NCI-H748 (cell line): ENCODE measurements at regions not wholly inside any gene's neighbourhood (a gene's known extent, or its start where the extent isn't known, plus 50 kb on each side); places are given as distances from the start of the nearest gene placed in this dataset.

ENCODE experiments used
- DNase-seq: peaks from one replicate; lab custom pipeline; 2025; ENCODE audit not compliant: unreplicated experiment; lab: John Stamatoyannopoulos, UW

DNA sequence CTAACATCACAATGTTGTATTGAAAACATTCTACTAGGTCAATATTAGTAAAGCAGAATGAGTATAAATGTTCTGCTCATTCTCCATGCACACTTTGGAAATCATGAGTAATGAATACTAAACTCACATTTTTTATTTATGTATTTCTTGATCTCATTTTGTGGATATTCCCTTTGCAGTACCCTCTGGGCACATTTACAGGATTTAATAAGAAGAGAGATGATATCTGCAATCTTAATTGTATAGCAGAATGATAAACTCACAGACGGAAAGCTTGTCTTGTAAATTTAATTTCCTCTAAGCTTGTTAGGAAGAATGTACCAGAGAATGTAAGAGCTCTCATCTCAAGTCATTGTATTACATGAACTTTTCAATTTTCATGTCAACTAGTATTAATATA, 1279.7 kb downstream of the PCDH7 start:
- no peak for DNase-seq

DNA sequence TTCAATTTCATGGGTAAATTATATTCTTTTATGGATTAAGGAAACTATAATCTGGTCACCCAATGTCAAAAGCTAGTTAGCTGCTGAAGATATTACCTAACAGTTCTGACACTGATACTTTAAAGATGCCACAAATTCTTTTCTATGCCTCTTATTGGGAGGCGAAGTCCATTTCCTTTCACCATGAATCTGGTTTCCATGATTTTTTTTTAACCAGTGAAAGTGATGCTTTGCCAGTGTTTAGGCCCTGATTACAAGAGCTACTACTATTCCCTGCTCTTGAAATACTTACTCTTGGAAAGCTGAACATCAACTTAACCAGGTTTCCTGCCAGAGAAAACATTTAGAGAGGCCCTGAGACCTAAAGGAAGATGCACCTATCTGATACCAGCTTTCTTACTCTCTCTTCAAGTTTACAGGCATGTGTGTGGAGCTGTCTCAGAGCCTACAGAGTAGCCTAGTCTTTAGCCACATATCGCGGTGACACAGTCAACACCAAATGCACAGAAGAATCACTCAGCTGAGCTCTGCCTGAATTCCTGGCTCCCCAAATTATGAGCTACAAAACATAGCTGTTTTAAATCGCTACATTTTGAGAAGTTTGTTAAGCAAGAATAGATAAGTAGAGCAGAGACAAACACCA, 1280.8 kb downstream of the PCDH7 start:
- no peak for DNase-seq

DNA sequence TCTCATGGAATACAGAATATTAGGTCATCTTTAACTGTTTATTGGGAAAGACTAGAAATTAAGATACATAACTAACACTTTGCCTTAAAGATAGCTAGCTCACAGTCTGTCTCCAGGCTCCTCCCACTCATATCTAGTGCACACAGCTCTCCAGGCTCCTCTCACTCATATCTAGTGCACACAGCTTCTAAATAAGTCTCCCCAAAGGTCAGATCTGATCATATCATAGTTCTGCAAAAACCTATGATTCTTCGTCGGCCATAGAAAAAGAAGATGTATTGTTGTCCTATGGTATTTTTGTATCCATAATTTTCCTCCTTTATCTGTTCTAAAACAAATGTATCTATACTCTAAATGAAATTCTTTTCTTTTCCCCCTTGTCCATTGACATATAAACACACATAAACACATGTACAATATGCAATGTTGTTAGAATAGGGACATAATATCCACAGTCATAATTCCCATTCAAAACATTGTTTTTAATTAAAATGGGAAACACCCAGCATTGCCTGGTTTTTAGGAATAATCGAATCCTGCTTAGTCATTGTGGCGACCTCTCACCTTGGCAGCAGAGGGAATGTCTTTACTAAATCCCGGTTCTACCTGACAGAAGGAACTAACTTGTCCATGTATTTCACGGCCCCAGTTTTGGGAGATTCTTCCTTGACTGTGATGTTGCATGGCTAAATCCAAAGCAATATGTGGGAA, 1282.0 kb downstream of the PCDH7 start:
- no peak for DNase-seq

DNA sequence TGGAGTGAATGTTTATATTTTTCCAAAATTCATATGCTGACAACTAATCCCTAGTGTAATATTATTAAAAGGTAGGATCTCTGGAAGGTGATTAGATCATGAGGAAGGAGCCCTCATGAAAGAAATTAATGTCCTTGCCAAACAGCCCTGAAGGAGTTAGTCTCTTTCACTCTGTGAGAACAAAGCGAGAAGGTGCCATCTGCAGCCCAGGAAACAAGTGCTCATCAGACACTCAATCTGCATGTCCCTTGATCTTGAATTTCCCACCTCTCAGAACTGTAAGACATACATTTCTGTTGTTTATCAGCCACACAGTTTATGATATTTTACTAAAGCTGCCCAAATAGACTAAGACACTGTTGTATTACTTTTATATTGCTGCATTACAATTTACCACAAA, 1283.4 kb downstream of the PCDH7 start:
- peak; percentile 7 for DNase-seq

DNA sequence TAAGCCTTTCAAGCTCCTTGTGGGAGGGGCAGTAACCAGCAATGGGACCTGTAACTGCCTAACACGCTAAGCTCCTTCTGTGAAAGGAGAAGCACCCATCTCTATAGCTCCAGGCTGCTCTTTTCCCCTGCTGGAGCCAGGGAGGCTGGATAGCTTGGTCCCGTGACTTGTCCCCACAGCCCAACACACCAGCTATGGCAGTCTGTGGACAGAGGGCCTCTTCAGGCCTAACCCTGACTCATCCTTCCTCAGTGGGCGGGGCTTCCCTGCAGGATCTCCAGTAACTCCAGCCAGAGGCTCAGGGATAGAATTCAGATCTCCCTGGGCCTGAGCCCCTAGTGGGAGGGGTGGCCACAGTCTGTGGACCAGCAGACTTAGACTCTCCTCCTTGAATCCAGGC, 1290.1 kb downstream of the PCDH7 start:
- no peak for DNase-seq

DNA sequence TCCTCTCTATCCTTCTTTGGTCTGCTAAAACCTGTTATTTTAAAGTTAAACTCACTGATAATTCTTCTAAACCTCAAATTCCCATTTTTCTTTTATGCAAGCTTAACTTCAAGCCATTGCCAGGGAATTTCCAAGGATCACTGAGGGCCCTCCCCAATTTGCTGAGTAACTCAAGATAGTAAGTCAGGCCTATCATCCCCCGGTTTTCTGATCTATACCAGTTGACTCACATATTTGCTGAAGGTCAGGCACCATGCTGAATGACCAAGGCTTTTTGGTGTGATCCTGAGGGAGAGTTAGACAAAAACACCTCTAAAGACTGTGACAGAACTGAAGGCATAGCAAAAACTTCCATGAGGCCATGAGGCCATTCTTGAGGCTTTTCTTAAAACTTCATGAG, 1301.9 kb downstream of the PCDH7 start:
- DNase-seq = no peak

DNA sequence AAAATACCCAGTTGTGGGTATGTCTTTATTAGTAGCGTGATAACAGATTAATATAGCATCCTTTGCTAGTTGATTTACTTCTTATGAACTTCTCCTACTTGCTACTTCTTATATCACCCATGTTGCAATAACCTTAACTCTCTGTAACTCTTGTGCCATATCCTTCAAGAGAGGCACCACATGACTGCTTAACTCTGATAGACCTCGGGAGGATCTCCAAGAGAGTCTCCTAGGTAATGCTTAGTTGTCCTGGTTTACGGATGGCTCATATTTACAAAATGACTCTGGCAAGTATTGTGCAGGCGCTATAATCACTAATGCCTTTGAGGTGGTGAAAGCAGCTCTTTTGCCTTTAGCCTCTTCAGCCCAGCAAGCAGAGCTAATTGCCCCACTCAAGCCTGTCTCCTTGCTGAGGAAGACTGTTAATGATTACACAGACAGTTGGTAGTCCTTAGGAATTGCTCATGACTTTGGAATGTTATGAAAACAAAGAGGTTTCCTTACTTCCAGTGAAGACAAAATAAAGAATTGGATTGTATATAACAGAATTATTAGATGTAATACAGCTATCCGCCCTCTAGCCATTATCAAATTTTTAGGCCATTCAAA, 1305.8 kb downstream of the PCDH7 start:
- peak; percentile 49 for DNase-seq

DNA sequence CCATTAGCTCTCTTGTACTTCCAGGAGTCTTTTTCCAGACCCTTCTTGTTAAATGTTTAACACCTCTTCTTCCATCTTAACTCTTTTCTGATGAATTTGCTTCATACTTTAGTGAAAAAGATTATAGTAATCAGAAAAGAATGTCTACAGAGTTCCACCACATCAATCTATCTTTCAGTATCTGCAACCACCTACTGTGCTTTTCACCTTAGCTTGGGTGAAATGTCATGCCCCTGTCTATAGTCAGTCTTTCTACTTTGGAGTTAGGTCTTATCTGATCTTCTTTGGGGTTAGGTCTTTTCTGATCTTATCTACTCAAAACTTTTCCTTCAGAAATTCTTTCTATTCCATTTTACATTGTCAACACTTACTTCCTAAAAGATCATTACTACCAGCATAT, 1310.2 kb downstream of the PCDH7 start:
- no peak for DNase-seq

DNA sequence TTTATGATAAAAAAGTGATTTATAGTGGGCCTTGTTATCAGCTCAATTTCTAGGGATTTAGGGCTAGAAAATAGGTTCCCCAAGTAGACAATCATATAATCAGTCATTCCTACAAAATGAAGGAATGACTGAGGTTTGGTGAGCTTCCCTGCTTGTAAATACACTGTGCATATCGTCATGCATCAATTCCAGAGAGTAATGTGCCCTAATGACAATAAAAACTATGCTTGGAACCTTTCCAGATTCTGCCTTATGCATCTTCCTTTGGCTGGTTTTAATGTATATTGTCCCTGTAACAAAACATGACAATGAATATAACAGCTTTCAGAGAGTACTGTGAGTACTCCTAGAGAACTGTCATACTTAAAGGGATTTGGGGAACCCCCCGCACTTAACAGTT, 1310.9 kb downstream of the PCDH7 start:
- no peak for DNase-seq

DNA sequence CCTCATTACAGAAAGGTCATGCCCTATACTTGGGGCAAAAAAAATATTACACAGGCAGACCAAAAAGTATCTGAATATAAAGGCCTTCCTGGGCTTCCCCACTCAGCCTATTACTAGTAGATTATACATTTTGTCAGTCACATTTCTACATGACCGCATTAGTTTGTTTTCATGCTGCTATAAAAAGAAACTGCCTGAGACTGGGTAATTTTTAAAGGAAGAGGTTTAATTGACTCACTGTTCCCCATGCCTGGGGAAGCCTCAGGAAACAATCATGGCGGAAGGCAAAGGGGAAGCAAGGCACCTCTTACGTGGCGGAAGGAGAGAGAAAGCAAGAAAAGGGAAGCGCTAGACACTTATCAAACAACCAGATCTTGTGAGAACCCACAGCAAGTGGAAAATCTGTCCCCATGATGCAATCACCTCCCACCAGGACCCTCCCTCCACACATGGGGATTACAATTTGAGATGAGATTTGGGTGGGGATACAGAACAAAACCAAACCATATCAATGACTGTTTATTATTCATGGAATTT, 1312.0 kb downstream of the PCDH7 start:
- no peak for DNase-seq

DNA sequence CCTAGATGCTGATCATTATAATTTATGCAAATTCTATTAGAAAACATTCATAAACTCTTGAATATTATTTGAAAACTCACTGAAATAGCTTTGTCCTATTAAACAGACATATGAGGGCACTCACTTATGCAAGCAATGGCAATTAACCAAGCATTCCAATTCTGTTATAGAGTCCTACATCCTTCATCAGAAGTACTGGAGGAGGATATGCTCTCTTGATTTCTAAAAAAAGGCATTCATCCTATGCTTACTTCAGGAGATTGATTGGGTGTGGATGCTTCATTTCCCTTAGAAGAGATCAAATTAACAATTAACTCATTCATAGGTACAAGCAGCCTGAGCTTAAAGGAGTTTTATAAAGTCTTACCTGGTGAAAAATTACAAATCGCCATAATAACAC, 1317.2 kb downstream of the PCDH7 start:
- no peak for DNase-seq

DNA sequence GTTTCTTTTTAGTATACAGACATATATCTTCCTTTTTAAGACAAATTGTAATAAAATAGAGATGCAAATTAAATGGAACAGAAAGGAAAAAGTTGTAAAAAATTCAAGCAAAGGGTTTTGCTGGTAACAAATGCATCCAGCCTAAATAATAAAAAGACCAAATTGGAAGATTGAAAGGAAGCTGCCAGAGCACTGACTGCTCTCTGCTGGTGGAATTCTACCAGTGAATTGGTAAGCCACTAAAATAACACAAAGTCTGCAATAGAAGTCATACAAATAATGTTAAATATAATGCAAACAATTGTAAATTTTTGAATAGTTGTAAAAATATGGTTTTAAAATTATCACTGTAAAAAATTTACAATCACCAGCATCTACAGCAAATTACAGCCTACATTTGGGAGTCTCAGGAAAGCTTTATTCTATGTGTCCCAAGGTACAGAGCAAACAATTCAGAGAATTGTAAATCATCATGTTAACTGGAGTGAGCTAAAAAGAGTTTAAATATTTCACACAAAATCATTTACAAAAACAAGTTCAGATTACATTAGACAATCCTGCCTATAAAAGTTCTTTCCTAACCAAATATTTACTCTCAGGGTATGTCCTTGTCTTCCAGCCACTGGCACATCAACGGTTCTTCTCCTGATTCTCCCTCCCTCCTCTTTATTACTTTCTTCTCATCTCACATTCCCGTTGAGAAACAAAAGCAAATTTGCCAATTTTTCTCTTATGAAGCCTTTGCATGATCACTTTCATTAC, 1322.5 kb downstream of the PCDH7 start:
- no peak for DNase-seq

DNA sequence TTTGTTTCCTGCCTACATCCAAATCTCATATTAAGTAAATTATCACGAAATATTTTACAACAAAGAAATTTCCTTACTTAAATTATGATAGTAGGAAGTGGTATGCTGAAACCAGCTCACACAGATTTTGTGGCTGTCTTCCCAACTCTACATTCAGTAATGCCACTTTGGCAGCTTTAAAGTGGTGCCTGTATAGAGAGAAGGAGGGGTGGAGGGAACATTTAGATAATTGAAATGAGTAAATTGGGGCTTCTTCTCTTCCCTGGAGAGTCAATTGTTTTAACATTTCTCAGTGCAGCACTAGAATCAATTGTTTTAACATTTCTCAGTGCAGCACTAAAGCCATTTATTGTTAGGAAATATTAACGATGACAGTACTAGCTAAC, 1323.1 kb downstream of the PCDH7 start:
- no peak for DNase-seq

DNA sequence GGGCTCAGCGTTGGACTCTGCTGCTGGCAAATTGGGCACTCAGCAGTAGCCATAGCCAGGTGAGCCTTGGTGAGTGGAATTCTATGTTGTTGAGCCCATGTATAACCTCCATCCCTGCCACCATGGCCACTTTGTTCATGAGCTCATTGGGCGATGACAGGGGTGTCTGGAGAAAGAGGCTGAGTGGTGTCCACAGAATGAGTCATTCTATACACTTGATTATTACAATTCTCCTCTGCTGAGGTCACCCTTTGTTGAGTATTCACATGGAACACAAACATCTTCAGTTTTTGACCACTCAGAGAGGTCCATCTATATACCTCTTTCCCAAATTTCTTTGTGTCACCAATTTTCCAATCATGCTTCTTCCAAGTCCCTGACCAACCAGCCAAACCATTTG, 1341.7 kb downstream of the PCDH7 start:
- no peak for DNase-seq

DNA sequence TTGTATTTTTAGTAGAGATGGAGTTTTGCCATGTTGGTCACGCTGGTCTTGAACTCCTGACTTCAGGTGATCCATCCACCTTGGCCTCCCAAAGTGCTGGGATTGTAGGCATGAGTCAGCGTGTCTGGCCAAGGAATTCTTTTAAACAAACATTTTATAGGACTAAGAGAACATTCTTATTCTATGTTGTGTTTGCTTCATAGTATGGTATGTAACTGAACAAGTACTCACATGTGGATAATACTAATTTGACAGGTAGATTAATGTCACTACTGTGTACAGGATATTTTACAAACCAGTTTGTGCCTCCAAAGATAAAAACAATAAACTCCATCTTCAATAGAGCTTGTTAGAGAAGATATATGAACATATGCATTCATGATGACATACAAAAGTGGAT, 1353.4 kb downstream of the PCDH7 start:
- no peak for DNase-seq

DNA sequence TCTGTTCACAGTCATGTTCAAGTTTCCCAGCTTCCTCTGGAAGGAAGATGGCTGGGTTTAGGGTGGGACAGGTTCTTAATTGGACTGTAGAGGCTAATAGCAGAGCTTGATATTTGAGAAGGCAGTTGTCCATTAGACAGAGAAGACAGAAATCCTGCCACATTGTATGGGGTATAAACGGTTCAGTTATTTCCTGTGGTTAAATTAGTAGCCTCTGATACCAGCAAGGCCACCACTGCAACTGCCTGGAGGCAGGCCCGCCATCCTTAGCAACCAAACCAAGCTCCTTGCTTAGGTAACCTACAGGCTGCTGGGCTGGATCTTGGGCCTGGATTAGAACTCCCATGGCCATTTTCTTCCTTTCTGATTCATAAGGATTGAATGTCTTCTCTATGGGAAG, 1367.0 kb downstream of the PCDH7 start:
- no peak for DNase-seq

DNA sequence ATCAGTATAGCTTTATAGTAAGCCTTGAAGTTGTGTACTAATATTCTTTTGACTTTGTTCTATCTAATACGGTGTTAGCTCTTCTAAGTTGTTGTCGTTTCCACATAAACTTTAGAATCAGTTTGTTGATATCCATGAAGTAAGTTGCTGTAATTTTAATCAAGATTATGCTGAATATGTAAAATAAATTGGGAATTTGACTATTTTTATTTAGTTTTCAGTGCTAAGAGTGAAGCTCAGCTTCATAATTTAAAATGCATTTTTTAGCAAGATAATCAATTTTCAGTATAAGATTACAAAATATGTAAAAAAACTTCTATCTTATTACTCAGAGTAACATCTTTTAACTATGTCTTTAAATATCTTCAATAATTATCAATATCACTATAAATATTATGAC, 1374.8 kb downstream of the PCDH7 start:
- no peak for DNase-seq

DNA sequence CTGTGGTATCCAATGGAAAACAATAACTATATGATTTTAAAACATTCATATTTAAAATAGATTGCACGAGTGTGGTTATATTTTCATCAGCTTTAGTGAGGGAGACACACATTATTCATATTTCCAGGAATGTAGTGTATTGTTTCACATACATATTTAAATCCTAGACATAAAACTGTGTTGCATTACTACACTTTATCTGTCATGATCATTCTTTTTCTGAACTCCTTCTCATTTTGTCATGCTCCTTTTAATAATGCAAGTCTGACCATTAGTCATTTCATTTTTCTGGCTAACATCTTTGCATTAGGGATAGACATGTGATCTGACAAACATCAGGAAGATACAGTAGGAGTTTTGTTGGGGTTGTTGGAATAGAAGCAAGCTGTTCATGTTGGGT, 1382.7 kb downstream of the PCDH7 start:
- DNase-seq = no peak

DNA sequence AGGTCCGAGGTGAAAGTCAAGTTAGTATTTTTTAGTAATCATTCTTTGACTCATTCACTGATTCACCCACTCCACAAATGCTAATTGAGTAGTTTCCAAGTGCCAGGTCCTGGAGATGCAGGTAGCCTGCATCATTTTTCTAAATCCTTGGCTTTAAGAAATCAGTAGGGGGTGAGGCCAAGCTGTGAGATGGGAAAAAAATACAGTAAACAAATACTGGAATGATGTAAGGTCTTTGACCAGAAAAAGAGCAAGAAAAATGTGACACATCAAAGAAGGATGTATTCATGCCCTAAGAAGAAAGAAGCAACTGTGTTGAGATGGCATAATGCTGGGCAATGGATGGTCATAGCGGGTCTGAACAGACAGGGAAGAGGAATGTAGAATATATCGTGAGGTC, 1386.6 kb downstream of the PCDH7 start:
- no peak for DNase-seq

DNA sequence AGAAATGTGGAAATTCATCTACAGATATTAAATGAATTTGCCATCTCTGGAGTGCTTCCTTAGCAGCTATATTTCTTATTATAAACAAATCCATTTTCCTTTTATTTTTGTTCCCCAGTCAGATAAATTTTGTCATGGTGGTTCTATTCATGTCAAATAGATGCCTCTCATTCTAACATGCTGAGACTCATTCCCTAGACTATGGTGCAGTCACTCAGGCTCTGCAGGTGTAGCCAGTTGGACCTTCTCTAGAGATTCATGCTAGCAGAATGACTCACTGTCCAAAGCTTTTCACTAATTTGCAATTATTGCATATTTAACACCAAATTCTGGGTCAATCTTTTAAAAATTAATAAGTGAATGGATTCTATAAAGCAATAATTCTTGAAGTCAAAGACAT, 1392.7 kb downstream of the PCDH7 start:
- no peak for DNase-seq

DNA sequence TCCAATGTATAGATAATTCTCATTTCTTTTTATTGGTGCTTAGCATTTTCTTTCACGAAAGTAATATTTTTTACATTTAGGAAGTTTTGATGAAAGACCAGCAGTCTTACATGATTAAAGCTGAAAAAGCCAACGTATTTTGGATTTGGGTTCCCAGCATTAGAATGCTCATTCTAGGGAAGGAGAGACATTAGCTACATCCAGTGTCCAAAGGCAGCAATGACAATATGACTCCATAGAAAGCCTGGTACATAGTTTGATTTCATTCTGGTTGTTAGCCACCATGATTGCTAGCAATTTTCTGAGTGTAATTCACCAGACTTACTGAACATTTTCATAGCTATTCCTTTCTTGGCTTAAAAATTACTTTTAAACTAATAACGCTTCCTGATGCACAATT, 1397.5 kb downstream of the PCDH7 start:
- no peak for DNase-seq

DNA sequence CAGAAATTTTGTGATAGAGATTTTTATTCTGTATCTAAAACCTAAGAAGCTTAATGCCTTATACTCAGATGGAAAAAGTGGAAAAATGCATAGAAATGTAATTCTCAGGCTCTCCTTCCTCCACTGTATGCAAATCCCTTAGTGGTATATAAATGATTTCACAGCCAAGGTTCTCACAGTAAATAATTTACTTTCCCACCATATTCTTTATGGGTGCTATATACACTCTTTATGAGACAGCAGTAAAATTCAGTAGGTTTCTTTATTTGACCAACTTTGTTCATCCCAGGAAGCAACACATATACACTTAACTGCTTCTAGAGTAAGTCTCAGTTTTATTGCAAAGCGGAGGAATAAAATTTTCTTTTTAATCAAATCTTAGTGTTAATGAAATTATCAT, 1399.7 kb downstream of the PCDH7 start:
- no peak for DNase-seq
